ENCODE measurements at regions not wholly inside any gene's neighbourhood (a gene's known extent, or its start where the extent isn't known, plus 50 kb on each side); places are given as distances from the start of the nearest gene placed in this dataset.

DNA sequence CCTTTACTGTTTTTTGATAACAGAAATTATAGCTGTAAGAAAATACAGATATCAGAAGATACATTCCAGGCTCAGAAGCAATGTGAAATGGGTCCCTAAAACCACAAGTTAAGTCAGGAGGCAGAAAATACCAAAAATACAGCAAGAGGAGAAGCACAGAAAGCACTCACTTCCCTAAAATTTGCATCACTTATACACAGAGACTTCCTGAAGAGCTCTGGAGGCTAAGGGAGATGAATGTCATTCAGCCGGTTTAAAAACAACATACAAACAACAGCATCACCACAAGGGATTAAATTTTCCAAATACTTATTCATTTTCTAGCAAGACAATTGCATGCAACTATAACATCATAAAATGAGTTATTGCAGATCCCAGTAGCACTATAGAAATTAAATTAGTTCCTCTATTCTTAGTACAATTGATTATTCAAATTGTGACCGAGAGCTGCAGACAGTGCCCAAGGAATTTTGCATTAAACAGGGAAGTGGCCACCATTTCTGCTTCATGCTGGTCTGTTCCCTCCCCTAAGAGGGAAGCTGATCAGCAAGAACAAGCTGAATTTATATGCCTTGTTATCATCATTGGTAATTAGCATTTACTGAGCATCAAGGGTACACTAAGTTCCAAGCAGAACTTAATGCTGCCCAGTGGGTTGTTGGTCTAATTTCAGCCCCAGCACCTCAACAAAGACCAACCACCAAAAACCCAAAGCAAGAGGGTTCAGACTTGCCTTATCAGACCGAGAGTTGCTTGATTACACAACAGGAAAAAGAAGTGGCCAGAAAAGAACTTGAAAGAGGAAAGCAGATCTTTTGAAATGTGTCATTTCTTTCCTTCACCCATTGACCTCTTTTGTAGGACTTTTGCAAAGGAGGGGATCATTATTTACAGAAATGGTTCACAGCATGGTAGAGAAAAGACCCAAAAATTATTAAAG lies 140.7 kb downstream of the KCTD12 start:
- no peak for TF ChIP-seq CTCF (IDR thresholded peaks at IDR 0.05; ENCODE audit: insufficient read depth, low read length, poor library complexity, severe bottlenecking)
- Histone ChIP-seq H3K36me3 (ENCODE audit: control insufficient read depth, insufficient read depth, low read length) (no peaks in the 10 kb centered on the region), H3K4me3 (replicated peaks; ENCODE audit: low read depth, low read length) (peak overlapping the region; percentile 41), H3K27me3 (replicated peaks; ENCODE audit: control insufficient read depth, insufficient read depth, low read length) (no peaks in the 10 kb centered on the region)
- peak; percentile 76 for DNase-seq (ENCODE audit: extremely low read depth, insufficient read length)

- H3K36me3 ChIP-seq (ENCODE audit: control insufficient read depth, insufficient read depth, low read length) = no peaks in the 10 kb centered on the region
- H3K4me3 ChIP-seq (replicated peaks; ENCODE audit: low read depth, low read length) = no peak overlapping the region
- no peak for TF ChIP-seq CTCF (IDR thresholded peaks at IDR 0.05; ENCODE audit: insufficient read depth, low read length, poor library complexity, severe bottlenecking)
- no peak for DNase-seq (ENCODE audit: extremely low read depth, insufficient read length)
- no peaks in the 10 kb centered on the region for H3K27me3 ChIP-seq (replicated peaks; ENCODE audit: control insufficient read depth, insufficient read depth, low read length)
Measured at GRCh38 chr13:76741624-76742023, 144.6 kb downstream of the KCTD12 start.

- no peak for TF ChIP-seq CTCF (IDR thresholded peaks at IDR 0.05; ENCODE audit: insufficient read depth, low read length, poor library complexity, severe bottlenecking)
- Histone ChIP-seq H3K27me3 (replicated peaks; ENCODE audit: control insufficient read depth, insufficient read depth, low read length) (no peaks in the 10 kb centered on the region), H3K4me3 (replicated peaks; ENCODE audit: low read depth, low read length) (no peak overlapping the region), H3K36me3 (ENCODE audit: control insufficient read depth, insufficient read depth, low read length) (no peaks in the 10 kb centered on the region)
- DNase-seq (ENCODE audit: extremely low read depth, insufficient read length) = no peak
Measured at GRCh38 chr13:76741046-76741445, 145.2 kb downstream of the KCTD12 start.

GRCh38 chr13:76738616-76739015 lies 147.6 kb downstream of the KCTD12 start:
- no peak for TF ChIP-seq CTCF (IDR thresholded peaks at IDR 0.05; ENCODE audit: insufficient read depth, low read length, poor library complexity, severe bottlenecking)
- DNase-seq (ENCODE audit: extremely low read depth, insufficient read length) = no peak
- H3K27me3 ChIP-seq (replicated peaks; ENCODE audit: control insufficient read depth, insufficient read depth, low read length) = no peaks in the 10 kb centered on the region
- H3K36me3 ChIP-seq (ENCODE audit: control insufficient read depth, insufficient read depth, low read length) = no peaks in the 10 kb centered on the region
- no peak overlapping the region for H3K4me3 ChIP-seq (replicated peaks; ENCODE audit: low read depth, low read length)

DNA sequence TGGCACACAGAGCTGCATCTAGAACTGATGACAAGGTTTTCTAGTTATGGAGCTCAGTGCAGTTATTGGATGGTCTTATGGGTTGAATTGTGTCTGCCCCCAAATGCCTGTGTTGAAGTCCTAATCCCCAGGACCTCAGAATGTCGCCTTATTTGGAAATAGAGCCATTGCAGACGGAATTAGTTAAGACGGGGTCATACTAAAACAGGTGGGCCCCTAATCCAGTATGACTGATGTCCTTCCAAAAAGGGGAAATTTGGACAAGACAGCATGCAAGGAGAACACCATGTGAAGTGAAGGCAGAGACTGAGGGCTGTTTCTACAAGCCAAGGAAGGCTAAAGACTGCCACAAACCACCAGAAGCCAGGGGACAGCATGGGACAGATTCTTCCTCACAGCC lies 148.7 kb downstream of the KCTD12 start:
- no peak for TF ChIP-seq CTCF (IDR thresholded peaks at IDR 0.05; ENCODE audit: insufficient read depth, low read length, poor library complexity, severe bottlenecking)
- H3K4me3 ChIP-seq (replicated peaks; ENCODE audit: low read depth, low read length) = no peak overlapping the region
- H3K27me3 ChIP-seq (replicated peaks; ENCODE audit: control insufficient read depth, insufficient read depth, low read length) = no peaks in the 10 kb centered on the region
- H3K36me3 ChIP-seq (ENCODE audit: control insufficient read depth, insufficient read depth, low read length) = no peaks in the 10 kb centered on the region
- DNase-seq (ENCODE audit: extremely low read depth, insufficient read length) = no peak

Data from GM06990 (cell line).